ENCODE measurements at regions not wholly inside any gene's neighbourhood (a gene's known extent, or its start where the extent isn't known, plus 50 kb on each side); places are given as distances from the start of the nearest gene placed in this dataset.
A peak's percentile ranks its signal among the peaks of the same experiment; 100 is the strongest.

DNA sequence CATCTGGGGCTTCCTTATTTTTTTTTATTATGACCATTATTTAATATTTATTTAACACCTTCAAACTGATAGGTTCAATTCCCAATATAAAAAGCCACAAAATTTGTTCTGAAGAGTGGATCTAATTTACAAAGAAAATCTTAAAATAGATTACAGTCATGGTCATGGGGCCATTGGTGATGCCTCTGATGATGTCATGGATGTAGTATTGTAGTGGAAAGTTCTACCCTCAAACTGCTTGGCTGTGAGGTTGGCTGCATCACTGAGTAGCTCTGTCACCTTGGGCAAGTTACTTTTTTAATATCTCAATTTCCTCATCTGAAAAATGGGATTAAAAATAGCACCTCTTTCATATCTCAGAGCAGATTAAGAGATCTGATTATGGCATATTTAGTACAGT, 128.5 kb downstream of the DKK1 start:
- no peak for DNase-seq

DNA sequence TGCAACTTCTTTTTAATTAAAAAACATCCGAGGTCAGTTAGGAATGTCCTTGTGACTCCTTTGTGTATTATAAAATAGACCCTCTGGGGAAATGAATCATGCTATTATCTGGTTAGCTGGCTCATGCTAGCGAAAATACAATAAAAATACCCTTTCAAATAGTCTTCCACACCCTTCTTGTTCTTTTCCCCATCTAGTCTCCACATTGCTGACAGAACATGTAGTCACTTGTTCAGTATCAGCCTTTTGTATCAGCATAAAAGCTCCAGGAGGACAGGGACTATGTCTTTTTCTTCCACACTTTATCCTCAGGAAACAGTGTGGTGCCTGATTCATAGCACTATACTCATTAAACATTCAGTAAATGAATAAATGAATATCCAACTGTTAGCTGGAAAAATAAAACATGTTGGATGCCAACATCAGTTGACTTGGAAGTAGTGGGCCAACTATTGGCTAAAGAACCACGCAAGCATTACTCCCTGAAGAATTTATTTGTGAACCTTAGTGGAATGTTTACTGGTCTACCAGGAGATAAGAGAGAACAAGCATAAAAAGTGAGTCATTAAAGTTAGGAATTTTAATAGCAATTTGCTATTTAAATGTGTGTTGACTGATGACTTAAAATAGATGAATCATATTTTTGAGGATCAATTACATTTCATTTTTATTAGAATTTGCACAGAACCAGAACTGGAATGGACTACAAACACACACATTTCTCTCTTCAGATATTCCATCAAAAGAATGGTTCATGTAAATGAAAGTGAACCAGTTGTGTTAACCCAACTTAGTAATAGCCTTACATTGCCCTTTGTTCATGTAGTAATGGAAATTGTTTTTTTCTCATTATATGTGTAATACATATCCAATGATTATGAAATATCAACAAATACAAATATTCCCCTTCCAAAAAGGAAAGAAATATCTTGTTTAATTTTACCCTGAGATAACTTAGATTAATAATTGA, 129.6 kb downstream of the DKK1 start:
- DNase-seq, result no peak

DNA sequence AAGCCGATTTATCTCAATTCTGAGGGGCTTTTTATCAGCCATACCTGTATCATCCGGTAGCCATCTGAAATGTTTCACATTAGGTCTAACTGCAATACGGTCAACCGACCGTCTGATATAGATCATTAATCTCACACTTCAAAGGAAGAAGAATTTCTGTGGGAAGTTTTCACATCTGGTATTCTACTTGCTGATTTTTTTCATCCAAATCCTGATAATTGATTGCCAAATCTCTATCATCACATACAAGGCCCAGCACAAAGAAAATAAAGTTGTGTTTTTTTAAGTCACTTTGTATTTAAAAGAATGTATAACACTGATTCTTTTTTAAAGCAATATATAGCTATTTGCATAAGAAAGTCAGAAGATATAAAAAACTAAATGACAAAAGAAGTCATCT, 132.3 kb downstream of the DKK1 start:
- no peak for DNase-seq

DNA sequence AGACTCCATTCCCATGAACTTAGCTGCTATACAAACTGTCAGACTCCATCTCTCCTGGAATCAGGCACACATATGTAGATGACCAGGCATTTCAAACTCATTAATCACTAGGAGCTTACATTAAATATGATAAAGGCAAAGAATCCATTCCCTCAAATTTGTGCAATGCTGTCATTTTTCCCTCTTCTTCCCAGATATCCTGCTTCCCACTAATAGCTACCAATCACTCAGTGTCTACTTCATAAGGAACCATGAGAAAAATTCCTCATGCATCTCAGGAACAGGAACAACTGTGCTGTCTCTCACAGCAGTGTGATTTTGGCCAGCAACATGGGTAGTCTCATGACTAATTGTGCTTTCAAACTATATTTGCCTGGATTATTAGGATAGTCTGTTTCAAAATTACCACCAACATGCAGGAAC, 133.9 kb downstream of the DKK1 start:
- DNase-seq, result no peak

DNA sequence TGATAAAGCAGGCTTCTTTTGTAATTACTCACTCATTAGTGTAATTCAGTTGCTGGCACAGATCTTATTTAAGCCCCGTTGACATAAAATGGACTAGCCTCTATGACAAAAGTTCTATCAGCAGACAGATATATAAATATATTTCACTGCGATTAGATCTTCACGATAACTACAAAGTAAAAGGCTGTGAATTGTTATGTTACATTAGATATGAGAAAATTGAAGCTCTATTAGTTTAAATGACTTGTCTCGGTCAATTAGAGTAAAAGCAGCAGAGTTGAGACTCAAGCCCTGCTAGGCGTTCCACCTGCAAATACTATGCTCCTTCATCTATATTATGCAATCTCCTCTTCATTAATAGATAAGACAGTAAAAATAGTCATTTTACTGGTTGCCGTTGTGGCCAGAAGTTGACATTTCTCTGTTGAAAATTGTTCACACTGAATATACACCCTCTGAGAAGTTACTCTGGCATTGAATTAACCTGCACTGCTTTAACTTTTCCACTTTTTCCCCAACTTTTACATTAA, 136.7 kb downstream of the DKK1 start:
- DNase-seq, result no peak

DNA sequence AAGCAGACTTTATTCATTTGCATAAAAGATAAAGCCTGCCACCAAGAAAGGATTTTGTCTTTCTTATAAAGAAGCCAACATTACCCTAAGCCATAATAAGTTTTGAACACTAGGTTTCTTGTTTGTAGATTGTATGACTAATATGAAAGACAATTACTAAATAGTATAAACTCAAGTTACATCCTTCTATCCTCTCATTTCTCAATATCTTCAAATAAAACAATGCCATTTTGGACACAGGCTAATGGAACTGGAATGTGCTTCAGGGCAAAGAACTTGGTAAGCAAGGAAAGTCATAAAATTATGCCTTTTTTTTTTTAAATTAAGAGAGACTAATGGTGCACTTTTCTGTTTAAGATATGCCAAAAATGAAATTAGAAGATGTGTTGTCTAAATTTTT, 137.7 kb downstream of the DKK1 start:
- DNase-seq, result no peak

DNA sequence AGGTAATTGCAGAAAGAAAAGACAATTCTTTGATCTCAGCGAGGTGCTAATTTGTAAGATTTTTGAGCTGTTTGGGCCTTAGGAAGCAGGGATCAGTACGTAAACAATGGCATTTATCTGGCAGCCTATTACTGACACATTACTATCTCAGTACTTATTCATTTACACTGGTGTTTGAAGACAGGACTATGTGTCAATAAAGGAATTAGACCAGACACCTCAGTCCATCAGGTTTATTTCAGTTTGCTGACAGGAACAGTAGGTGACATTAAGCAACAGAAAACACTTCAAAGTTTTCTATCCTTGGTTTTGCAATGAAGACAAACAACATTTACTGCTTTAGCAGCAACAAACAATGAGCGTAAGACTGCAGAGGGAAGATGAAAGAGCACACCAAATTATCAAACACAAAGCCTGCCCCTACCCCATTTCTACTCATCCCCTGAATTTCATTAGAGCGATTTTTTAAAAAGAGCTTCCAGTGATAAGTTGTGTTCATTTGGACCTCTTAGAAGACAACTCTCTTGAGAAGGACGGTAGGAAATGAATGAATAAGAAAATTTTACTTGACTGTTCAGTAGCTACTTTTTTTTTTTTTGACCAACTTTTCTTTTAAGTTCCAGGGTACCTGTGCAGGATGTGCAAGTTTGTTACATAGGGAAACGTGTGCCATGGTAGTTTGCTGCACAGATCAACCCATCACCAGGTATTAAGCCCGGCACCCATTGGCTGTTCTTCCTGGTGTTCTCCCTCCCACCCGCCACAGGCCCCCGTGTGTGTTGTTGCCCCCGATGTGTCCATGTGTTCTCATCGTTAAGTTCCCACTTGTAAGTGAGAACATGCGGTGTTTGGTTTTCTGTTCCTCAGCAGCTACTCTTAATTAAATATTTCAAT, 138.8 kb downstream of the DKK1 start:
- DNase-seq, result no peak

DNA sequence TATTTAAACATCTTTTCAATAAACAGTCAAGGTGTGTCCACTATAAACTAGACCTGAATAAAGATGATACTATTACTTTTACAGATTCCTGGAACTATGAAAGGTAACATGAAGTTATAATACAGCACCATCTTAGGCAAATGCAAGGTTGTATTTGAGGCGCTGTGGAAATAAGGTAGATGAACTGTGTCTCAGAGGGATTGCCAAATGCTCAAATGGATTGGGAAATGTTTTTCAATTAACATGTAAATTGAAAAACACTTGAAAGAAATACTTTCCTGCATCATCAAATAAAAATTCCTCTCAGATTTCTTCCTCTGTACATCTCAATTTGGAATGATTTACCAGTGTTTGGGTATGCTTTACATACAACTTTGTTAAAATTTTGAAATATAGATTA, 139.4 kb downstream of the DKK1 start:
- no peak for DNase-seq

DNA sequence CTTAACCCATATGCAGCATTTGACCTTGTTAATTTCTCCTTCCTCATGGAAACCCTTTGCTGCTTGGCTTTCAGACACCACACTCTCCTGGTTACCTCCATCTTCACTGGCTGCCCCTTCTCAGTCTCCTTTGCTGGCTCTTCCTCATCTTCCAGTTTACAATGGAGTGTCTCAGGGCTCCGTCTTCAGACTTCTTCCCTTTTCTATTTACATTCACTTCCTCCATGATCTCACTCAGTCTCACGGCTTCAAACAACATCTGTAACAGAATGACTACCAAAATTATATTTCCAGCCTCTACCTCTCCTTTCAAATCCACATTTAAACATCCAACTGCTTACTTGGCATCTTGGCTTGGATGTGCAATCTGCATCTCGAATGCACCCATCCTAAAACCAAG, 140.4 kb downstream of the DKK1 start:
- peak; percentile 28 to 43 for DNase-seq

DNA sequence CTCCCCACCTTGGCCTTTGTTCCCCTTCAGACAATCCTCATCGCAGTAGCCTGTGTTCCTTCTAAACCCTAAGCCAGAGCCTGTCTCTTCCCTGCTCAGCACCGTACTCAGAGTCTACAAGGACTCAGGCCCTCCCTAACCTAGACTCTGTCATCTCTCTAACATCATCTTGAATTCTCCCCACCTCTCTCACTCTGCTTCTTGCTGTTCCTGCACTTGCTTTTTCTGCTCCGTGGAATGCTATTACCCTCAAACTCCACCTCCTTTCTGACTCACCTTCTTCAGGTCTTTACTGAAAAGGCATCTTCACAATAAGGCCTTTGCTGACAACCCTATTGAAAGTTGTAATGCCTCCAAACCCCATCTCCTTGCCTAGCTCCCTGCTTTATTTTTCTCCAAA, 141.0 kb downstream of the DKK1 start:
- DNase-seq, result no peak

DNA sequence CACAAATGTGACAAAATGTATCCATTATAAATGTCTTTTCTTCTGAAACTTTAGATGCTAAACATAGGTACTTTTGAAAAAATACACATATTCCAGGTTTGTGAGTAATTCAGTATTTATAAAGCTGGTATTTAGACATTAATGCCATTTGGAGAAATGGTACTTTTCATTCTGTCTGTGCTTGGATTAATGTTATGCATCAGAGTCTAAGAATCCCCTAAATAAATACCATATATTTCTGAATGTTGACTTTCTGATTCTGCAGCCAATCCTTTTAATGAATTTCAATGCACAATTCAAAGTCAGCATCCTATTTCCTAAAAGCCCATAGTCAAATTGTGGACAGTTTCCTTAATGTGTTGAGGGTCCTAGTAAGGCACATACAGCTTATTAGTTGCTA, 145.0 kb downstream of the DKK1 start:
- DNase-seq, result no peak

DNA sequence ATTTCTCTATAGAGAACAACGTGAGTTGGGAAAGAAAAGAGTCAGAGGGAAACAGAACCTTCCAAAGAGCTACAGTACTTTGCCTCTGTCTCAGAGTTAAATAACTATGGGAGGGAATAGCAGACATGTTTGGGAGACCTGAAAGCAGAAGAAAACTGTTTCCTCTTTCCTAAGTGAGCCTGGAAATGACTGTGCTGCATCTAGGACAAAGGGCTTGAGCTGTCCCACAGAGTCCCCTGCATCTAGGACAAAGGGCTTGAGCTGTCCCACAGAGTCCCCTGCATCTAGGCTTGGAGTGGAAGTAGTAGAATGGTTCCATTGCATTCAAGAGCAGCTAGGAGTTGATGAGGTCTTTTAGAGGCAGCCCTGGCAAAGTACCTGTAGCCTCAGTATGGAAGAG, 149.7 kb downstream of the DKK1 start:
- DNase-seq, result peak; percentile 41 to 47

DNA sequence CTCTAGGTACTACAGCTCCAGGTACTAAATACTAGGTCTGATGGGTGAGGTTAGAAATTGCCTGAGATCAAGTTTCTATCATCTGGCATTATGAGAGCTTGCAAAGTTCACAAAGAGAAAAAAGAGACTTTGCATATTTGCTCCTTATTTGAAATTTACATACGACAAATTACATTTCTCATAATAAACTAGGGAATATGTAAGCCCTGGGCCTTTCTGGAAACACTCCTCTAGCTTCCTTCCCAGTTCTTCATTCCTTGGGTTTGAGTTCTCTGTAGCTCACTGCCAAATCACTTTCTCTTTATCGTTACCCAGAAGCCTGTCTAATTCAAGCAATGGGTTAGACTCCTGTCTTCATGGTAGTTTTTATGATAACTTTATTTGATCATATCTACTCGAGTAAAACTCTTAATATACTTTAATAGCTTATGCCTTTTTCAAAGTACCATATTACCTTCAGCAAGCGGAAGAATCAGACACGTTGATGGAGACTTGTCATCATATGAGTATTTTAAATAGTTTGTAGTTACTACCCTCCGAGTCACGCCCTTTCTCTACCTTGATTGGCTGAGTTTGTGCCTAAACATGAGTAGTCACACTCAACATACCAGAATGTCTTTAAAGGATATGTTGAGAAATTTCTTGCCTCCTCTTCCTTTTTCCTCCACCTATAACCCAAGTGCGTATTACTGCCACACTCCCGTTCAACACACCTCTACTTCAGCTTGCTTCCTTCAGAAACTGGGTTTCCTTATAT, 150.5 kb downstream of the DKK1 start:
- DNase-seq, result no peak

DNA sequence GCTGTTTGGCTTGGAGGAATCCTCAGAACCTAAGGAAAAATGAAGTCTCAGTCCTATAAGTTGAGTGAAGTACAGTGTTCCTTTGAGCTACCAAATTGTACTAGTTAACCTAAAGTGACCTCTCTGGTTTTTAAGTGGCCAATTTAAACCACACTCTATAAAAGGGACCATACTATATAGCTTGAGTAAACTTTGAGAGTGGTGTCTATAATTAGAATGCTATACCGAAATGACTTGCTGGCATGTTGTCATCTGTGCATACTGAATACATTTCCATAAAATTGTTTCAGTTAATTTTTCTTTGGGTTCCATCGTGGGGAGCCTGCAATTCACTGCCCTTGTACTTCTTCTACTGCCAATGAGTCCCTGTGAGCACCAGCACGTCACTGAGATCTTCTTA, 151.1 kb downstream of the DKK1 start:
- no peak for DNase-seq

DNA sequence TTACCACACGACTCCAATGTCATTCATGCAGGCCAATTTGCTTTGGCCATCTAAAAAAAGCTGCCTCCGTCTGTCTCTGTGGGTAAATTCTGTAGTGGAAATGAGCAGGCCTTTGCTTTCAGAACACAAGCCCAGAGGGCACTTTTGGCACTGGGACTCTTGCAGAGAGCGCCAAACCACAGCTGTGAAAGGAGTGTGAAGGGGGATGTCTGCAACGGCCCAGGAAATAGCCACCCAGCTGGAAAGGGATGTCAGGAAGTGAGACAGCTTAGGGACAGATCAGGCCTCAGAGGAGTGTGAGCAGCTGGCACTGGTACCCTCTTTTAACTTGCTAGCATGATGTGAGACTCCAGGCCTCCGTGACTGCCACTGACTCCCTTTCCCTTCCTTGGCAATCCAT, 152.4 kb downstream of the DKK1 start:
- no peak for DNase-seq

DNA sequence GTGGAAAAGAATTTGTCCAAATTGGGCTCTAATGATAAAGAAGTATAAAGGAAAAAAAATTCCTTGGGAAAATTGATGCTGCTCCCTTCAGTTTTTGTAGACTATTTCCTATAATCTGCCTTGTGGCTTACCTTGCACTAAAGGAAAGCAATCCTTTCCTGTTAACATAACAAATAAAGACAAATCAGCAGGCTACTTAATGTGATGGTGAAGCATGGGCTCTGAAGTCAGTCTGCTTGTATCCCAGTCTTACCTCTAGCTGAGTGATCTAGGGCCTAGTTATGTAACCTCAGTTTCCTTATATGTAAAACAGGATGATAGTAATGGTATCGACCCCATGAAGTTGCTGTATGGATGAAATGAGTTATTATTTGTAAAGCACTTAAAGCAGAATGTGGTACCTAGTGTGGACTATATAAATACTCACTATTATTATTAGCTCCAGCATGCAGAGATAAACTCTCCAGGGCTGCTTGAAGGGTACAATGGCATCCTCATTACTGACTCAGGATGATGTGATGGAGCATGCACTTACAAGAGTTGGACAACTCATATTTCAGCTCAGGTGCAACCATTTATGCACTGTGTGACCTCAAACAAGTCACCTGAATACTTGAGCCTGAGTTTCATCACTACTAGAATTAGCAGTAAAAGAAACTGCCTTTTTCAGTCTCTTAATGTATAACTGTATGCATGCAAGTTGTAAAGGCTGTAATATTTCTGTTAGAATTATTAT, 156.1 kb downstream of the DKK1 start:
- DNase-seq, result no peak

DNA sequence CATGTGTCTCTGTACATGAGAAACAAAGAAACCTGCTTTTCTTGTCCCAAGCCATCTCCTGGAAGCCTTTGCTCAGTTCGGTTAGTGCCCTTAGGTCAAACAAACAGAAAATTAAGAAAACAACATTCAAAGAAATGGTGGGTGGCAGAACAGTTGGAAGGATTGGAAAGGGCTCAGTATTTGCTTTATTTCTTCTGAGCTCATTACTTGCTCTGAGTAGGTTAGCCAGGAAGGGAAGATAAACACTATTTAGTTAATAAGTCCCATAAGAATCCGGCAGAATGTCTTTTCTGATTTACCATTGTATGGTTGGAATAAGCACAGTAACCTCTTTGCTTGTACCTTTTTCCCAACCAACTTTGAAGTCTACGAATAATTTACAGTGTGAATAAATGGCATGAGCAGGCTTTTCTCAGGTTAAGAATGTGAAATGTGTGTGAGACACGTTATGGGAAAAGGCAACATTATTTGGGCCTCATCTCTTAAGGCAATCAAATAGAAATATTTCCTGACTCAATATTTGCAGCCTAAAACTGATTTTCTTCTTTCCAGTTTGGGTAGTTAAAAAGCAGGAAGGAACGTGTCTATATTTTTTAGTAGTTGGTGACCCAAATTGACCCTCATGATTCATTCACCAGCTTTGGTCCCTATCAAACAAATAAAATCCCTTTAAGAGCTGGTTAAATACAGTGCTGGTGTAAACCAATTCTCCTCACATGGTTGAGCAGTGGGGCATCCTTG, 158.5 kb downstream of the DKK1 start:
- no peak for DNase-seq

DNA sequence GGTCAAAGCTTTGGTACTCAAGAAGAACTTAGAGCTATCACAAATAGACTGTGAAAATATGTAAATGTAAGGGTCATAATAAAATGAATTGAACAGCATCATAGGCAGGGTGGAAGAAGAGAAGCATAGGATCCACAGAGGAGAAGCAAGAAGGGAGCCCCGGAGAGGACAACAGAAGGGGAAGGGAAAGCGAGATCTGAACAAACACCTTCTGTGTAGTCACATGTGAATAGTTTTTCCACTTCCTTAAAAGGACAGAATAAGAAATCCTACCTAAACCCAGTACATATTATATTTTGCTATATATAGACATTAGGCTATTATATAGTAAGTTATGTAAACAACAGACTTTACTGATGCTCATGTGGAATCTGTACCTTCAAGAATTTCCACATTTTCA, 160.2 kb downstream of the DKK1 start:
- no peak for DNase-seq

DNA sequence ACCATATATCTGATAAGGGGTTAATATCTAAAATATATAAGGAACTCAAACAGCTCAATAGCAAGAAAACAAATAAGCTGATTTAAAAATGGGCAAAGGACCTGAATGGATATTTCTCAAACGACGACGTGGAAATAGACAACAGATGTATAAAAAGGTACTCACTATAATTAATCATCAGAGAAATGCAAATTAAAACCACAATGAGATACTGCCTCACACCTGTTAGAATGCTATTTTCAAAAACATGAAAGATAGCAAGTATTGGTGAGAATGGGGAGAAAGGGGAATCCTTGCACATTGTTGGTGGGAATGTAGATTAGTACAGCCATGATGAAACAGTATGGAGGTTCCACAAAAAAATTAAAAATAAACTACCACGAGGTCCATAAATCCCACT, 163.2 kb downstream of the DKK1 start:
- DNase-seq, result no peak

DNA sequence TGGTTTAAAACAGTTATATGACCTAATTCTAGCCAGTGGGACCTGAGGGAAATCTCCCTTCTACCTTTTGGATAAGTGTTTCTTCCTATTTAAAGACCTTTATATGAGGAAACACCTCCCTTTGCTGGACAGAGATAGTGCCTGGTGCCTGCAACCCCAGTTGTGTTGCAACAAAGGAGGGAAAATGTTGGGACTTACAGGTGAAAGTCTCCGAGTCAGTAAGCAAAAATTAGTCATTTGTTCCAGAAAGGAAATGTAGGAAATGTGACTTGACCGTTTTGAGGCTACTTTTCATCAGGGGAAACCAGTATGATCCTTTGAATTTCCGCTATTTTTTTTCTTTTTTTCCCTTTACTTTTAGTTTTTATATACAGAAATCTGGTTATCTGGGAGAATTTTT, 165.5 kb downstream of the DKK1 start:
- DNase-seq, result no peak

DNA sequence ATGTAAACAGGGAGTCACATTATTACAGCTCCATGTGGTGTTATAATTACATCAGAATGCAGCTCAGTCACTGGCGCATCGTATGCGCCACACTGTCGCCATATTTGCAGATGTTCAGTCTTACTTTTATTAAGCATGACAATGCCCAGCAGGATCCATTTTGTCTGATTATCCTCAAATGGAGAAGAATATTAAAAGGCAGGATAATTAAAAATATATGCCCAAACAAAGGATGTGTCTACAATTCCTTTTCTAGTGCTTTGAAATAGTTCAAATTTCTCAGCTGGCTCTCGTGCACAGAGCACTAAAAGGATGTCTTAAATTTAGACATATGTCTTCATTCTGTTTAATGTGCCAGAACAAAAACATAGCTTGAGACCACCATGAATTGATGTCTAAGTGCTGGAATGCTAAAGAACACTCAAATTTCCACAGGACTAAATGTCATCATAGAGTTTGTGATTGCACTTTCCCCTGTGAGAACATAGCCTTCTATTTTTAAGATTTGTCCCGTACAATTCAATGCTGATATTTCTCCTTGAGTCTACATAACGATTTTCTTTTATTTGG, 168.0 kb downstream of the DKK1 start:
- no peak for DNase-seq
